PC-3 (cell line): ENCODE measurements at regions not wholly inside any gene's neighbourhood (a gene's known extent, or its start where the extent isn't known, plus 50 kb on each side); places are given as distances from the start of the nearest gene placed in this dataset.

Experiments
- ATAC-seq: fragments of 200-7000 bp; cut with Tn5 transposase; 2 replicates; pipeline ENCODE4 v1.9.1; 2020; ENCODE audit warnings: mild to moderate bottlenecking, moderate library complexity
- BruUV-seq: library from RNA; stranded (reverse); fragments of 400-500 nt; replicated peaks from 2 replicates; lab custom pipeline; 2021; lab: Mats Ljungman, UMichigan
- CTCF ChIA-PET: fragments of 300-600 bp; sonication (Branson Sonifier 250); formaldehyde crosslinking; loops from one replicate; lab custom pipeline; 2022; ENCODE audit warnings: antibody characterized with exemption; lab: Charles Lee
- POLR2A ChIA-PET: fragments of 300-600 bp; sonication (Branson Sonifier 250); formaldehyde crosslinking; loops from one replicate; lab custom pipeline; 2022; ENCODE audit warnings: antibody characterized with exemption; ENCODE audit not compliant: unreplicated experiment; lab: Charles Lee
- DNase-seq: peaks from one replicate; pipeline ENCODE4 v3.0.0-alpha.2; 2015
- H2AFZ ChIP-seq: fragments of 300-600 bp; sonication (generic); 2 replicates; pipeline ENCODE4 v1.6.0; 2016; ENCODE audit warnings: antibody characterized with exemption, low read length
- H3F3A ChIP-seq: fragments of 300-600 bp; sonication (generic); one replicate; pipeline ENCODE4 v1.6.0; 2017; ENCODE audit warnings: antibody characterized with exemption, low read length, control low read depth, mild to moderate bottlenecking; ENCODE audit not compliant: unreplicated experiment
- H3K27ac ChIP-seq: fragments of 300-600 bp; sonication (generic); 2 replicates; pipeline ENCODE4 v1.5.1; 2016; ENCODE audit warnings: mild to moderate bottlenecking, low read length
- H3K27me3 ChIP-seq: fragments of 300-600 bp; sonication (generic); 2 replicates; pipeline ENCODE4 v1.6.1; 2016; ENCODE audit warnings: low read length, mixed read lengths
- H3K36me3 ChIP-seq: fragments of 300-600 bp; sonication (generic); 2 replicates; pipeline ENCODE4 v1.6.1; 2016; ENCODE audit warnings: low read depth, mixed run types, low read length, mixed read lengths
- H3K4me1 ChIP-seq: fragments of 300-600 bp; sonication (generic); 2 replicates; pipeline ENCODE4 v1.5.1; 2016; ENCODE audit warnings: low read length; ENCODE audit not compliant: insufficient read depth
- H3K4me2 ChIP-seq: fragments of 300-600 bp; sonication (generic); 2 replicates; pipeline ENCODE4 v1.6.0; 2016; ENCODE audit warnings: low read length
- H3K4me3 ChIP-seq: fragments of 300-600 bp; sonication (generic); 2 replicates; pipeline ENCODE4 v1.5.1; 2016; ENCODE audit warnings: mild to moderate bottlenecking, low read length, mixed read lengths
- H3K79me2 ChIP-seq: fragments of 300-600 bp; sonication (generic); 2 replicates; pipeline ENCODE4 v1.6.1; 2017; ENCODE audit warnings: low read length, mixed read lengths
- H3K9ac ChIP-seq: fragments of 300-600 bp; sonication (generic); 2 replicates; pipeline ENCODE4 v1.6.0; 2016; ENCODE audit warnings: mild to moderate bottlenecking, low read length
- H3K9me2 ChIP-seq: fragments of 300-600 bp; sonication (generic); replicated peaks from 2 replicates; pipeline ENCODE4 v1.6.1; 2016; ENCODE audit warnings: mixed run types, low read length, mixed read lengths
- H3K9me3 ChIP-seq: fragments of 300-600 bp; sonication (generic); 2 replicates; pipeline ENCODE4 v1.6.1; 2016; ENCODE audit warnings: low read length, mixed read lengths
- H4K20me1 ChIP-seq: fragments of 300-600 bp; sonication (generic); 2 replicates; pipeline ENCODE4 v1.6.1; 2016; ENCODE audit warnings: low read length, mixed read lengths
- CTCF ChIP-seq: fragments of 300-600 bp; sonication (generic); conservative IDR thresholded peaks from 2 replicates; pipeline ENCODE4 v1.5.1; 2017; ENCODE audit warnings: antibody characterized with exemption, low read depth, mild to moderate bottlenecking, low read length
- EZH2 ChIP-seq: fragments of 300-600 bp; sonication (generic); IDR thresholded peaks from one replicate; pipeline ENCODE4 v1.6.1; 2017; ENCODE audit warnings: antibody characterized with exemption, mild to moderate bottlenecking, low read length; ENCODE audit not compliant: unreplicated experiment
- EZH2phosphoT487 ChIP-seq: fragments of 300-600 bp; sonication (generic); IDR thresholded peaks from 2 replicates; pipeline ENCODE4 v1.6.1; 2018; ENCODE audit warnings: mild to moderate bottlenecking, antibody characterized with exemption, low read length, borderline replicate concordance
- intact Hi-C: fragments of 100-400 bp; cut with micrococcal nuclease; formaldehyde crosslinking; loops from 2 replicates; pipeline ENCODE4 v1.9.0; 2023

DNA sequence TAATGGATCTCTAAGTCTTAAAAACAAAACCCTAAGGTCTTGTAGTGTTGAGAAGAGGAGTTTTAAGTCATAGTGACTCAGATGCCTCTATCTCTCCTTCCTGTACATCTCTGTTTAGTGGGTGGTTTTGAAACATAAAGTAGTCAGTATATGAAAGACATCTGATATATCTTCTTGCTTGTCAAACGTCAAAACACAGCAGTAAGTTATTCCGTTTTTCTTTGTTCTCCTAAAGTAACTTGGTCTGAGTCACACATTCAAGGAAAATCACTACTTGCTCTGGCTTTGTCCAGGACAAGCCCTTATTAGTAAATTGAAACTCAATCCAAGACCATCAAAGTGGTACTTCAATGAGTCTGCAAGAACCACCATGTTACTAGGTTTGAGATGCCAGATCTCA is 1172.5 kb downstream of the BCL11B start:
- H3K36me3 ChIP-seq = no peaks in the 10 kb centered on the region
- no peaks in the 10 kb centered on the region for H3K9me3 ChIP-seq
- no peak overlapping the region for H3K27ac ChIP-seq
- no peak for ATAC-seq
- no peaks in the 10 kb centered on the region for H3K9me2 ChIP-seq
- no peak overlapping the region for H3K9ac ChIP-seq
- no peak overlapping the region for H2AFZ ChIP-seq
- POLR2A ChIA-PET = no interaction called here
- H3K79me2 ChIP-seq = no peaks in the 10 kb centered on the region
- no peak for DNase-seq
- no peak overlapping the region for H3K4me3 ChIP-seq
- no TSS peak for BruUV-seq
- CTCF ChIA-PET = no interaction called here
- no peaks in the 10 kb centered on the region for H3F3A ChIP-seq
- no peaks in the 10 kb centered on the region for H3K4me1 ChIP-seq
- no peak overlapping the region for H3K4me2 ChIP-seq
- TF ChIP-seq EZH2phosphoT487 (no peak), CTCF (no peak), EZH2 (no peak)
- no peaks in the 10 kb centered on the region for H4K20me1 ChIP-seq
- intact Hi-C loops = no loop called here
- no peaks in the 10 kb centered on the region for H3K27me3 ChIP-seq

GRCh38 chr14:98101323-98101722 is 1170.7 kb downstream of the BCL11B start:
- H2AFZ ChIP-seq = no peak overlapping the region
- no peak overlapping the region for H3K9ac ChIP-seq
- H4K20me1 ChIP-seq = no peaks in the 10 kb centered on the region
- no peaks in the 10 kb centered on the region for H3K27me3 ChIP-seq
- no peaks in the 10 kb centered on the region for H3K4me1 ChIP-seq
- H3K9me2 ChIP-seq = no peaks in the 10 kb centered on the region
- ATAC-seq = no peak
- DNase-seq = no peak
- H3F3A ChIP-seq = no peaks in the 10 kb centered on the region
- ChIA-PET CTCF (no interaction called here), POLR2A (no interaction called here)
- BruUV-seq = no TSS peak
- H3K4me2 ChIP-seq = no peak overlapping the region
- intact Hi-C loops = no loop called here
- TF ChIP-seq CTCF (no peak), EZH2 (no peak)
- H3K79me2 ChIP-seq = no peaks in the 10 kb centered on the region
- no peak overlapping the region for H3K4me3 ChIP-seq
- no peaks in the 10 kb centered on the region for H3K36me3 ChIP-seq
- no peak overlapping the region for H3K27ac ChIP-seq
- H3K9me3 ChIP-seq = no peaks in the 10 kb centered on the region

DNA sequence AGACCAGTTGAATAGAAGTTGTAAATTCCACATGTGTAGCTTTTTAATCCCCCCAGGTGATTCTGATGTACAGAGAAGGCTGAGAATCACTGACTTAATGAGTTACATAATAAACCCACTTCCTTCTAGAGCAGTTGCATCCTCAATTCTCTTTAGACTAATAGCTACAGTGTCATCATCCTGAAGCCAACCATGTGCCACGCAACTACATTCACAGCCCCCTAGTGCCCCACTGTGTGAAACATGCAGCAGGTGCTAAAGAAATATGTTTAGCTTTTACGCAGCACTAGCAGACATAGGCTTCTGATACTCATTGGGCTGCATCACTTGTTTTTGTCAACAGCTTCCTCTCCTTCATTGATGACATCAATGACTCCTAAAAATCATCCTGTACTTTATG is 1168.3 kb downstream of the BCL11B start:
- CTCF ChIA-PET = no interaction called here
- intact Hi-C loops = no loop called here
- DNase-seq (no peak), ATAC-seq (no peak)
- POLR2A ChIA-PET = no interaction called here
- Histone ChIP-seq H3K36me3 (no peaks in the 10 kb centered on the region), H3F3A (no peaks in the 10 kb centered on the region), H3K4me2 (no peak overlapping the region), H2AFZ (no peak overlapping the region), H3K27ac (no peak overlapping the region), H3K9ac (no peak overlapping the region), H3K79me2 (no peaks in the 10 kb centered on the region), H3K9me2 (no peaks in the 10 kb centered on the region), H3K27me3 (no peaks in the 10 kb centered on the region), H3K4me3 (no peak overlapping the region), H3K9me3 (no peaks in the 10 kb centered on the region), H4K20me1 (no peaks in the 10 kb centered on the region), H3K4me1 (no peaks in the 10 kb centered on the region)
- no peak for TF ChIP-seq EZH2phosphoT487
- TF ChIP-seq EZH2 = no peak
- TF ChIP-seq CTCF = no peak
- BruUV-seq = no TSS peak
